Fibroblast of gingiva (primary cell): ENCODE measurements at regions not wholly inside any gene's neighbourhood (a gene's known extent, or its start where the extent isn't known, plus 50 kb on each side); places are given as distances from the start of the nearest gene placed in this dataset.
"Not testable (repeated sequence)": the region's sequence is repeated elsewhere in the genome, so short reads cannot be mapped to it uniquely, and the experiment has no call there.

Experiments used
- DNase-seq: peaks from one replicate; pipeline ENCODE4 v3.0.0-alpha.2; 2011; ENCODE audit warnings: low read depth

DNA sequence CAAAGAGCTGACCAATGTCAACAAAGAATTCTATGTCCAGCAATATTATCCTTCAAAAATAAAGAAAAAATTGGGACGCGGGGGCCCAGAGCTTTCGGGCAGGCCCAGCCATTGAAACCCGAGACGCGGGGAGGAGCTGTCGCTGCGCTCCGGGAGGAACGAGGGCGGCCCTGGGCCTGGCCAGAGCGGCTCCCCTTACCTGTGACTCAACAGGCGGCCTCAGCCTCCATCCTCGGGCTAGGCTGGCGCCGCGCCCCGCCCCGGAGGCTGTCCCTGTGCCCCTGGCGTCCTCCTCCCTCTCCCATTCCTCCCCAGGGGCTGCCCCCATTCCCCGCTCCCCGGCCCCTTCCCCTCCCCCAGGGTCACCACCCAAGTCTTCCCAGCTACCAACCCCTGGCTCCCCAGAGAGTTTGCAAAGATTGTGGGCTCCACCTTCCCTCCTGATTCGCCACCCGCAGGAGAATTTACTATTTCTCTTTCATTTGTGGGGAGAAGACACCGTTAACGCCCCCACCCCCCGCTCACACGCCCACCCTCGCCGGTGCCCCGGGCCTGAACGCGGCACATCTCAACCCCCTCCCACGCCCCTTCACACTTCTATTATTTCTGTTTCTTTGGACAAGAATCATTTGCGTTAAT lies 127.9 kb downstream of the ARRDC4 start:
- not testable (repeated sequence) for DNase-seq

DNA sequence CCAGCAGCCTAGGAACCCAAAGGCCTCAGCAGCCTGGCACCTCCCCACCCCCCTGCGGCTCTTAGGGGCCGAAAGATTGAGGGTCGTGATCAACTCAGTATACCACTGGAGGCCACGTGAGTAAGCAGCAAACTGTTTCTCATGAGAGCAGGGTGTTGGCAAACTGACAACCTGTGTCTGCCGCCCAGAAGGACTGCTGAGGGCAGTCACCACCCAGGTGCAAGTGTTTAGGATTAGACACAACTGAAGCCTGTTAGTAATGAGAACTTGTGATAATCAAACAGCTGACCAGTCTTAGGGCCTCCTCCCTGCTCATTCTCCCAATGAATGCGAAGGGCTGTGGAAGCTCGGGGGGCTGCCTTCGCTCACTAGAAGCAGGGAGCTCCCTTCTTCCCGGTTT lies 128.8 kb downstream of the ARRDC4 start:
- DNase-seq = not testable (repeated sequence)

DNA sequence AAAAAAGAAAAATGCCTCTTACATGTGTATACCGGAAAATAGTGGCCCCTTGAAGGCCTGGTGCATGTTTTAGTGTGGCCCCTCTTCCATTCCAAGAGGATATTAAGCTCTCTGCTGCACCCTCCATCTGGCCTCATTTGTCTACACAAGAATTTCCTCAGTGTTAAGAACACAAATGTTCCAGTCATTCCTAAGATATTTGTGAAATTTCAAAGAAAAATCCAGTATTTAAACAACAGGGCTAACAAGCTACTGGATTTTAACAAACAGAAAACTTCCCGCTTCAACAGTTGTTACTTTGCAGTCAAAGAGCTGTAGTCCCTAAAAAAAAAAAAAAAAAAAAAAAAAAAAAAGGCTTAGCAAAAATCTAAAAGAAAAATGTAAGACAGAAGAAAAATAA lies 137.5 kb downstream of the ARRDC4 start:
- DNase-seq = not testable (repeated sequence)

DNA sequence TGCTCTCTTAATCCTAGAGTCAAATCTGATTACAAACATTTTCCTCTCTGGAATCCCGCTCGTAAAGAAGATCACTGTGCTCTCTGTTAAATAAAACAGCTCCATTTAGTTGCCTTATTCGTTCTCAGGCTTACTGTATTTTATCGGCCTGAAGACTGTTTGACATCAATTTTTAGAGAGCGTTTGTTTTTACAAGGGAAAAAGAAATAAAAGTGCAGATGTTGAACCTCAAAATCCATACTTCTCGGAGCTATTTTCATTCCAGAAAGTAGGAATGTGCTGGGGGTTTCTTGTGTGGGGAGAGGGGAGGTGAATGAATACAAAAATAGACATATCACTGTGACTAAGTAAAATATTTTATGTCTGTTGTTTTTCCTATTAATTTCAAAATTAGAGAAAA lies 140.1 kb downstream of the ARRDC4 start:
- not testable (repeated sequence) for DNase-seq

DNA sequence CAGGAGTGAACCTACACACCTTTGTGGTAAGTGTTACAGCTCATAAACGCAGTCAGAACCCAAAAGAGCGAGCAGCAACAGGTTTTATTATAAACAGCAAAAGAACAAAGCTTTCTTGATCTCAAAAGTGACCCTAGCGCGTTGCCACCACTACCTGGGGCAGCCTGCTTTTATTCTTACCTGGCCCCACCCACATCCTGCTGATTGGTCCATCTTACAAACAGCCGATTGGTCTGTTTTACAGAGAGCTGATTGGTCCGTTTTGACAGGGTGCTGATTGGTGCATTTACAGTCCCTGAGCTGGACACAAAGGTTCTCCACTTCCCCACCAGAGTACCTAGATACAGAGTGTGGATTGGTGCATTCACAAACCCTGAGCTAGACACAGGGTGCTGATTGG lies 143.1 kb downstream of the ARRDC4 start:
- no peak for DNase-seq

DNA sequence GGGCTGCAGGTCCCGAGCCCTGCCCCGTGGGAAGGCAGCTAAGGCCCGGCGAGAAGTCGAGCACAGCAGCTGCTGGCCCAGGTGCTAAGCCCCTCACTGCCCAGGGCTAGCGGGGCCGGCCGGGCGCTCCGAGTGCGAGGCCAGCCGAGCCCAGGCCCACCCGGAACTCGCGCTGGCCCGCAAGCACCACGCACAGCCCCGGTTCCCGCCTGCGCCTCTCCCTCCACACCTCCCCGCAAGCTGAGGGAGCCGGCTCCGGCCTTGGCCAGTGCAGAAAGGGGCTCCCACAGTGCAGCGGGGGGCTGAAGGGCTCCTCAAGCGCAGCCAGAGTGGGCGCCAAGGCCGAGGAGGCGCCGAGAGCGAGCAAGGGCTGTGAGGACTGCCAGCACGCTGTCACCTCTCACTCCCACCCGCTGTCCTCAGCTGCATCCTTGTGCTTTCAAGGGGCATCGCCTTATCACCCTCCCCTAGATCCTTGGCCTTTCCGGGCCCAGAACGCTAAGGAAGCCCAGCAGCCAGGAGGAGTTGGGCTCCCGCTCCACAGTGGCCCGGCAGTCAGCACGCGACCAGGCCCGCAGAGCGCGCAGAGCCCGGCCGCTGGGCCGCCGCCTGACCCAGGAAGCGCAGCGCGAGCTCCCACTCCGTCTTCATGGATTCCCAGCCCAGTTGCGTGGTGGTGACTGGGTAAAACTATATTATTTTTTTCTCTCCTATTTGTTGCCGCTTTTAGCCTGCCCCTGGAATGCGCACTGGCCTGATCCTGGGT lies 144.1 kb downstream of the ARRDC4 start:
- DNase-seq = not testable (repeated sequence)

DNA sequence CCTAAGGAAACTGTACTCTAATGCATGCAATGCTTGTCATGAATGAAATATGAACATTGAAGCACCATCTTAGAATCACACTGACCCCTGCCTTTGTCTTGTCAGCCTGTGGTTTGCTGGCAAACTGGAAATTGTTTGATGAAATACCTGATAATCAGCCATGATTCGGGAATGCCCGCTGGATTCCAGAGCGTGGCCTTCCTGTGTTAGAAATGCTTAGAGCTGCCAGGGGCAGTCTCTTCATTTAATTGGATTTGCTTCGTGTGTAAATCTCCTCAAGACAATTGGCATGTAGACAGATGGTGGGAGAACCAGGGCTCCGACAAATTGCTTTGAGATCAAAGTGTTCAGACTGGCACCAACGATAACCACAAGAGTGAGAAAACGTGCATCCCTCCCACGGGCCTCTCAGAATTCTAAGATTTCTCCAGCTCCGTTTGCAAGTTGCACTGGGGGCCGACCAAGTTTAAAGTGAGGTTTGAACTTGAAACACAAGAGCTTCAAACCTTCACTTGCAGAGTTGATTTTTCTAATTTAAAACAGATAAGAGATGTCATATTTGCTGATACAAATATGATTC lies 146.2 kb downstream of the ARRDC4 start:
- not testable (repeated sequence) for DNase-seq

DNA sequence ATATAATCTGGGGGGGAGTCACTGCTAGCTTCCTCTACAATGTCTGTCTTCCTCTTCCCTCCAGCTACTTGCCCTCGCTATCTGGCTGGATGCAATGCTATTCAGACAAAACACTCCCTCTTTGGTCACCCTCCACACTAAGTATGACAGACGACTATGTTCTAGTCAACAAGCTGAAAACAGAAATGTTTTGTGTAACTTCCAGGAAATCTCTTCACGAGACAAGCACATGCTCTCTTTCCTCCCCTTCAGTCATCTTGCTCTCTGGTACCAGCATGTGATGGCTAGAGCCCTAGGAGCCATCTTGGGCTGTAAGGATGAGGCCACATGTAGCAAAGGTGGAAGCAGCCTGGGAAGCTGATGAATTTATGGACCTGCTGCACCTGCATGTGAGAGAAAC lies 151.3 kb downstream of the ARRDC4 start:
- no peak for DNase-seq

DNA sequence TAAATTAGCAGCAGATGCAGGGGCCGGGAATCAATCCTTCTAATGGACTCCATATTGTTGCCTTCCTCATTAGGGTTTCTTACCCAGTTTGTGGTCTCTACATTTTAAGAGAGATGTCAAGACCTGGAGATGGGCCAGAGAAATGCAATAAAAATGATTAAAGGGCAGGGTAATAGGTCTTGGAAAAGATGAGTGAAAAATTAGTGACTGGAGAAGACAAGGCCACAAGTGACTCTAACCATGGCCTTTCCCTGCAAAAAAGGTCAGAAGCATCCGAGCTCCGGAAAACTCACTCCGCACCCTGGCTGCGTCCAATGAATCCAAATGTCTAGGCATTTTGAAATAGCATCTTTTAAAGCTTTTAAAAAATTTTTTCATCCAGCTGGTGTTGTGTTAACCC lies 152.8 kb downstream of the ARRDC4 start:
- DNase-seq = no peak

DNA sequence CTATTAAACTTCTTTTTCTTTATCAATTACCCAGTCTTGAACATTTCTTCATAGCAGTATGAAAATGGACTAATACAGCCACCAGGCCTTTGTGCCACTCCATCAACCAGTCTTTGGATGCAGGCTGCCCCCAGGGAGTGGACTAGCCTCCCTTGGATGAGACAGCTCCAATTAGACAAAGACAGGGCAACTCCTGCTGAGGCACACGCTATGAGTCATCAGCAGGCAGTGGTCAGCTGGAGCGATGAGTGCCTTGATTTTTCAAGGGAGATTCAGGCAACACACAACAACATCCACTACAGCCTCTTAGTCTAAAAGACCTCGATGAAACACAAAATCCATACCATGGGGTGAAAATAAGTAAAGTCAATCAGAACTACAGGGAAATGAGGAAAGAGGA lies 160.1 kb downstream of the ARRDC4 start:
- no peak for DNase-seq

DNA sequence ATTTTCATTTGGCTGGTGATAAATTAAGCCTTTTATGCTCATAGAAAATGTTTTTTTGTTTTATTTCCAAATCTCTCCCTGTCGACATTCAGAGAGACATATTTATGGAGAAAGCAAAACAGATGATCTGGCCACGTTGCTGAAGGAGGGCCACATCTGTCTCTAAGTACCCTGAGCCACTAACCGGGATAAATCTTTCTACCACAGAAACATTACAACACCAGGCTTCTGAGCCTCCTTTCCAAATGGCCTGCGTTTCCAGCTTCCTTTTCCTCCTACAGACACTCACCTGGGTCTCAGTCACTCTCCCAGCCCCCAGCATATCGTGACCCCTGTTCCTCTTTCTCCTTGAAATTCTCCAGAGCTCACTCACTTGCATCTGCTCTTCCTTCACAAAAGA lies 161.0 kb downstream of the ARRDC4 start:
- no peak for DNase-seq

DNA sequence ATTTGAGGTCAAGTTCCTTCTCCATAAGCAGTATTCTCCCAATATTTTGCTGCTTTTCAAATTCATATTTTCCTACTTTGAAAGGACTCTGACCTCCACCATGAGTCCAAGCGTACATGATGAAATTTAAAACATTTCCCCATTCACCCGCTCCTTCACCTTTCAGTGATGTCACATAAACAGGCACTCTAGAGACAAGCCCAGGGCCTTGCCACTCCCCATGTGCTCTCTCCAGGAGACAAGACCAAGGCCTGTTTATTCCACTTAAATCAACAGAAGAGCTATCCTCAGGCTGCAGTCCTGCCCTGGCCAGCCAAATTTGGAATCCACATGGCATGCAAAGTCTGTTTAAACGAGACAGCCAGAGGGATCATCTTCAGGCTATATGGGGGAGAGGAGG lies 161.5 kb downstream of the ARRDC4 start:
- DNase-seq = no peak

DNA sequence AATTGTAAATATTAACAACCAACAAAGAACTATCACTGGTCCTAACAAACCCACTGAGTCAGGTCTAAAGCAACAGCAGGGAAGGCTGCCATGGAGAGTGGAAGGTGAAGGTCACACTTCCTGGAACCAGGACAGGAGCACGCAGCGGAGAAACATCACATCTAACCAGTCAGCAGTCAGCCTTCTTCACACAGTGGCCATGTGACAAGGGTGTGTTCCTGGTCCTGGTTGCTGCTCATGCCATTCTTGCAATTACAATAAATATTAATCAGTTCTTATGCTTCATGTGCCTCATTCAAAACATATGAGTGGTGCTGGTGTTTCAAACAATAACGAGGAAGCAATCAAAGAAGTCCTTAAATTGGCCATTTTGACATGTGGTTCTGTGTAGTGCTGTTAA lies 162.8 kb downstream of the ARRDC4 start:
- no peak for DNase-seq

DNA sequence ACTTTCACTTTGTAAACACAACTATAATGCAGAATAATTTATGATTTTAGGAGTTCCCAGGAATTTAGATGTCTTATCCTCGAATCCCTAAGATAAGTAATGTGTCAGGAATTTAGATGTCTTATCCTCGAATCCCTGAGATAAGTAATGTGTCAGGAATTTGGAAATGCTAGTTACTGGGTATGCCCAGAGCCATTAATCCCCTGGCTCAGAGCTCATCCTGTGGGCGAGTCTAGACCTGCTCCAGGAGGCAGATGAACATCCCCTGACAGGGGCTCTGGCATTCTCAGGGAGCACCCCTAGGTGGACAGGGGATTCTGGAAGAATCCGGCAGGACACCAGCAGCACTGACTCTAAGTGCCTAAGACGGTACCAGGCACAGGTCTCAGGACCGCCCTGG lies 163.3 kb downstream of the ARRDC4 start:
- DNase-seq = no peak

DNA sequence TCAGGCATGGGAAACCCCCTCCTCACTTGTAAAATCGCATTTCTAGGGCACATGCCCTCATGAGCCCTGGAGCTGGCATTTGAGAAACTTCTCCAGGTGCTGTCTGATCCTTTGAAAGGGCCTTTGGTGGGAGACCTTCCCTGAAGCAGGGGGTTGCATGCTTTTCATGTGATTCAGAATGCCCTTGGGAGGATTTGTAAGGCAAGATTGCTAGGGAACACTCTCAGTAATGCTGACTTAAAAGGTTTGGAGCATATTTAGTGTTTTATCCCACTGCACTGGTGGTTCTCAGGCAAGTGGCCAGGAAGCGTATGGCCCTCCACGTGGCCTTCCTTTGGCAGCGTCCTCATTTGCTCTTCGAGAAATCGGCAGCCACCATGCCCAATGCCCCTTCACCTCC lies 164.1 kb downstream of the ARRDC4 start:
- DNase-seq = no peak

DNA sequence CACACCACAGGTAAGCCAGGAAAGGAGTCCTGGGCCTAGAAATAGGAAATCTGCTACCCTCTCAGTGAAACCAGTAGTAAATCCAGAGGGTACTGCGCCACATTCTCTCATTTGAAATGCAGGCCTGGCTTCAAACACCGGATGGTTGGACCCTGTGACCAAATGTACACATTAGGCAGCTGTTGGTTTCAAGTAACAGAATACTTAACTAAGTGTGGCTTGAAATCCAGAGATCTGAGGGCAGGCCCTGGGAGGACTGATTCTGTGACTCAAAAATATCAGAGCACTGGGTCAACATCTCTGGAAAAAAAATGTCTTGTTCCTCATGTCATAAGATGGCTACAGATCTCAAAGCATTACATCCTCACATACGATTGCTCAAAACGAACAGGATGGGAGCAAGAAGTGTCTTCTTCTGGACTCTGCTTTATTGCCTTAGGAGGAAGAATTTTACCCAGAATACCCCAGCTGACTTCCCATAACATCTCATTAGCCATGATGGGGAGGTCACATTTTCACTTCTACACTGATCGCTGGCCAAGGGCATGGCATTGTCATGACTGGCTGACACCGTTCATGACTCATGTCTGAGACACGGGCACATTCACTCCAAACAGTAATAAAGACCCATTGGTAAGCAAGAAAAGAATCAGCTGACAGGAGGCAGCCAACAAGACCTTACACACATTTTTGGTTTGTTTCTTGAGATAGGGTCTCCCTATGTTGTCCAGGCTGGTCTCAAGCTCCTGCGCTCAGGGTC lies 166.0 kb downstream of the ARRDC4 start:
- no peak for DNase-seq

DNA sequence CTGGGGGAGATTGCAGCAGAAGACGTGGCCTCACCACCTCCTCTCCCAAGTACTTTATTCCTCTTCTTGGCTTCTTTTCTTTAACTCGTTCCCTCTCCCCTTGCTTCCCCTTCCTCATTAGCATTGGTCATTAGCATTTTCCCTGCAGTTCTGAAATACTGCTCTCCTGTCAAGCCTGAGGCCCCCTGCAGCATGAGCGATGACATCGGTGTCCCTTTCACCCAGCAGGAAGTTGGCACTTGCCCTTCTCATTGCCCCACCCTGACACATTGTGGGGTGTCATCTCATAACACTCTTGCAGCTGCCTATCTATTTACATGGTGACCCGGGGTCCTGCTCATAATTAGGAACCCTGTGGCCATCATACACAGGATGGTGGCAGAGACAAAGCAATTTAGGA lies 167.1 kb downstream of the ARRDC4 start:
- DNase-seq = no peak

DNA sequence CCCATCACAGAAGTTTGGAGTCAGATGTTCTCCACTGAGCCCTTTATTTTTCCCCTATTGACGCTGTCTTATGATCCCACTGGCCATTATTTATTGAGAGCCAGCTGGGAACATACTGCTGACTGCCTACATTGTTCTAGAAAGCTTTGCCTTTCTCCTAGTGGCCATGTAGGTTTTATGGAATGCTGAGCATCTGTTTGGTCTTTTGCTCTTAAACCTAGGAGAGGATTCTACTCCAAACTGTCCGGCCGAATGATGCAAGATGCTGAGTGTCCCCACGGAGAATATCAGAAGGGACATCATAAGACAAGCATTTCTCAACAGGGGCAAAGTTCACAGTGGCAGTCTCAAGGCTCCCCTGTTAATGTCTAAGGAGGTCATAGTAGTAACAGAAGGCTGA lies 171.4 kb downstream of the ARRDC4 start:
- DNase-seq = no peak

DNA sequence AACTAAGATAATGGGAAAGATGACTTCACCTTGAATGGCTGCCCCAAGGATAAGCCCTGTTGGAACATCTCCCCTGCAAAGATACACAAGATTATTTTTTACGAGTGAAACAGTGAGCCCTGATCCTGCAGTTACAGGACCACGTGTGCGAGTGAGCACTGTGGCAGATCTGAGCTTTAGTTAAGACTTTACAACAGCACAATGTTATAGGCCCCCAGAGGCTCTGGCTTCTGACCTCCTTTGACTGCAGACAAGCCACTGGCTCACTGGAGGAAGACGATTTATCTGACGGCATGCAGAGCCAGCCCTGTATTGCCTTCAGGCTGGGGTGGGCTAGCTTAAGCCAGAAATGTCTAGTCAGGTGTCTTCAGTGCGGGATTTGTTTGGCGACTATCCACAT lies 174.4 kb downstream of the ARRDC4 start:
- no peak for DNase-seq

DNA sequence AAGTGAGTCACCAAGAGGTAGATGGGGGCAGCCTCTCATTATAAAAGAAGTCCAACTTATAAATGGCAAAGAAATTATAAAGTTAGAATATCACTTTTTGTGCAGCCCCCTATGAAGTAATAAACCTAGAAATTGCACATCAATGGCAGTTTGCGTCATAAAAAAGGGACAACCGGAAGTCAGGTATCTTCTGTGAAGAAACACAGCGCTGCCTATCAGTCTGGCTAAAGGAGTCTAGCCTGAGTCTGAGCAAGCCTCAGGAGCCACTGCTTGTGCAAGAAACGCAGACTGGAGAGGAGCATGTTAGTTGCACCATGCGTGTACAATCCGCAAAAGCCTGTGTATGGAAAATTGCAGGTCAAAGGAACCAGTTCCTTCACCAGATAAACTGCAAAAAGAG lies 178.4 kb downstream of the ARRDC4 start:
- DNase-seq = no peak

DNA sequence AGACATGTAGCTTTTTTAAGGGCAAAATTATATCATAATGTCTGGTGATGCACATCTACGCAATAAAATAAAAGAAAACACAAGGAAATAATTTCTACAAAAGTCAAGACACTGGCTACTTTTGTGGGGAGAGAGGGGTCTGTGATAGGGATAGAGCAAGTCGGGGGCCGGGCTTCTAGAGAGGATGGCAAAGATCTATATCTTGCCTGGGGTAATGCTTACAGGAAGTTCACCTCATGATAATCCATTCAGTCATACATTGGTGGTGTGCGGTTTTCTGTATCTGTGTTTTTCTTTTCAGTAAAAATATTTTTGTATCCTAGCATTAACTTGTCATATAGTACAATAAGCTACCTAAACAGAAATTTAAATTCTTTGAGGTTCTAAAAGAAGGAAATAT lies 178.8 kb downstream of the ARRDC4 start:
- DNase-seq = no peak

DNA sequence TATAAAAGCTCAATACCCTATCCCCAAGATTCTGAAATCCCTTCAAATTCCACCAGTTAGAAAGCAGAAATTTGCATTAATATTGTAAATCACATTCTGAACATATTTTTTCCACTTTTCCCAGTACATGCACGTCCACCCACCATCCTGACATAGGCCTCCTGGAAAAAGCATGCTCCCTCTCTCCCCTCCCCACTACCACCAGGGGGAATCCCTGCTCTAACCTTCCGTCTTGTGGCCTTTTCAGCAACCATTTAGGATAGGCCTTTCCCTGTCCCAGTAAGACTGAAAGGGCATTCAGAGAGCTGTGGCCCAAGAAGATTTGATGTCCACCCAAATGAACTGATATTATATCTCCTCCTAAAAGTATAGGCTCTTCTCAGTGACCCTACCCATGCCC lies 182.1 kb downstream of the ARRDC4 start:
- DNase-seq = no peak

DNA sequence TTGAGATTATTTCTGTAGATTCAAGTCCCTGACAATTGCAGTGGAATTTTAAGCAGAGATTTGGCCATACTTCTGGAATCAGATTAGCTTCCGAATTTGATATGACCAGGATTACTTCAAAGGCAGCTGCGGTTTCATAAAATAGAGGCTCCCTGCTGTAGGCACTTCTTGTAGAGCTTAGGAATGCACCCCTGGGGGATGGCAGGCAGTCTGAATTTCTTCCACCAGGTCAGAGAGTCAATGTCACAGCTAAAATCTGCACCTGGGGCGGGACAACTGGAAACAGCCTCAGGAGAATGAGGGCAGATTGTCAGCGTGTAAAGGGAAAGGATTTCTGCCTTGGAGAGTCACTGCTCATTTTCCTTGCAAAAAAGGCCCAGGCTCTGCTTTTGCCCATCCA lies 182.6 kb downstream of the ARRDC4 start:
- no peak for DNase-seq
